ENCODE measurements at regions not wholly inside any gene's neighbourhood (a gene's known extent, or its start where the extent isn't known, plus 50 kb on each side); places are given as distances from the start of the nearest gene placed in this dataset.

- TF ChIP-seq POLR2A (IDR thresholded peaks at IDR 0.05), result no peak
- no peak for TF ChIP-seq CTCF (IDR thresholded peaks at IDR 0.05)
Observed at GRCh38 chr2:18924886-18925285, 335.5 kb upstream of the NT5C1B start.

All from thyroid gland (tissue), 4 donors.